Neural cell (in vitro differentiated cells): ENCODE measurements at regions not wholly inside any gene's neighbourhood (a gene's known extent, or its start where the extent isn't known, plus 50 kb on each side); places are given as distances from the start of the nearest gene placed in this dataset.

ENCODE experiments used
- H2AFZ ChIP-seq: fragments of 200-600, 300-800 bp; sonication (generic), shearing (Covaris generic); 2 replicates; pipeline ENCODE4 v1.6.0; 2014; ENCODE audit warnings: low read depth, mild to moderate bottlenecking, antibody characterized with exemption, low read length, moderate library complexity
- H3F3A ChIP-seq: fragments of 200-600 bp; shearing (Covaris generic); 2 replicates; pipeline ENCODE4 v1.6.1; 2016; ENCODE audit warnings: mild to moderate bottlenecking, moderate library complexity, mixed read lengths, antibody characterized with exemption, low read length; ENCODE audit not compliant: insufficient read depth, poor library complexity, severe bottlenecking
- H3K27ac ChIP-seq: fragments of 200-600, 300-800 bp; sonication (generic), shearing (Covaris generic); 2 replicates; pipeline ENCODE4 v1.5.1; 2014; ENCODE audit warnings: mild to moderate bottlenecking, low read length, moderate library complexity
- H3K27me3 ChIP-seq: fragments of 300-800, 200-600 bp; sonication (generic), shearing (Covaris generic); 2 replicates; pipeline ENCODE4 v1.6.0; 2014; ENCODE audit warnings: mild to moderate bottlenecking, low read depth, low read length, moderate library complexity; ENCODE audit not compliant: insufficient read depth
- H3K36me3 ChIP-seq: fragments of 300-800, 200-600 bp; sonication (generic), shearing (Covaris generic); 2 replicates; pipeline ENCODE4 v1.5.1; 2014; ENCODE audit warnings: mild to moderate bottlenecking, antibody characterized with exemption, low read length, moderate library complexity; ENCODE audit not compliant: insufficient read depth
- H3K4me2 ChIP-seq: fragments of 300-800, 200-600 bp; sonication (generic), shearing (Covaris generic); 2 replicates; pipeline ENCODE4 v1.6.0; 2014; ENCODE audit warnings: mild to moderate bottlenecking, low read length
- H3K4me3 ChIP-seq: fragments of 300-800, 200-600 bp; sonication (generic), shearing (Covaris generic); 2 replicates; pipeline ENCODE4 v1.5.1; 2014; ENCODE audit warnings: mild to moderate bottlenecking, low read length, moderate library complexity
- H3K79me2 ChIP-seq: fragments of 200-600 bp; shearing (Covaris generic); replicated peaks from 2 replicates; pipeline ENCODE4 v1.6.0; 2014; ENCODE audit warnings: mild to moderate bottlenecking, low read length, moderate library complexity; ENCODE audit not compliant: insufficient read depth
- H3K9ac ChIP-seq: fragments of 300-800, 200-600 bp; sonication (generic), shearing (Covaris generic); 2 replicates; pipeline ENCODE4 v1.6.1; 2016; ENCODE audit warnings: mild to moderate bottlenecking, low read length, mixed read lengths
- H3K9me2 ChIP-seq: fragments of 200-600 bp; shearing (Covaris generic); 2 replicates; pipeline ENCODE4 v1.6.1; 2016; ENCODE audit warnings: mild to moderate bottlenecking, low read length, mixed read lengths; ENCODE audit not compliant: insufficient read depth
- H3K9me3 ChIP-seq: fragments of 200-600, 300-800 bp; sonication (generic), shearing (Covaris generic); 2 replicates; pipeline ENCODE4 v1.6.1; 2016; ENCODE audit warnings: mild to moderate bottlenecking, mixed run types, low read length, moderate library complexity, mixed read lengths
- H4K20me1 ChIP-seq: fragments of 200-600 bp; shearing (Covaris generic); 2 replicates; pipeline ENCODE4 v1.6.1; 2016; ENCODE audit warnings: mild to moderate bottlenecking, mixed run types; ENCODE audit not compliant: insufficient read depth
- EP300 ChIP-seq: fragments of 450-650 bp; conservative IDR thresholded peaks from 2 replicates; pipeline ENCODE4 v1.6.1; 2014; ENCODE audit warnings: antibody characterized with exemption, mild to moderate bottlenecking, moderate library complexity; ENCODE audit not compliant: poor library complexity, severe bottlenecking
- EZH2 ChIP-seq: fragments of 200-600, 300-800 bp; shearing (Covaris generic), sonication (generic); IDR thresholded peaks from 2 replicates; pipeline ENCODE4 v1.6.1; 2014; ENCODE audit warnings: antibody characterized with exemption, low read length, borderline replicate concordance, mild to moderate bottlenecking; ENCODE audit not compliant: insufficient read depth, poor library complexity, severe bottlenecking
- MXI1 ChIP-seq: fragments of 450-650 bp; conservative IDR thresholded peaks from 2 replicates; pipeline ENCODE4 v1.6.1; 2014; ENCODE audit warnings: antibody characterized with exemption, mild to moderate bottlenecking; ENCODE audit not compliant: poor library complexity, severe bottlenecking
- POLR2AphosphoS5 ChIP-seq: IDR thresholded peaks from 2 replicates; pipeline ENCODE4 v1.6.1; 2012
- RAD21 ChIP-seq: fragments of 450-650 bp; conservative IDR thresholded peaks from 2 replicates; pipeline ENCODE4 v1.6.1; 2014; ENCODE audit warnings: antibody characterized with exemption, mild to moderate bottlenecking, moderate library complexity
- SMC3 ChIP-seq: fragments of 450-650 bp; conservative IDR thresholded peaks from 2 replicates; pipeline ENCODE4 v1.6.1; 2014; ENCODE audit warnings: antibody characterized with exemption, mild to moderate bottlenecking, moderate library complexity; ENCODE audit not compliant: poor library complexity
- TAF1 ChIP-seq: IDR thresholded peaks from 2 replicates; pipeline ENCODE4 v1.6.1; 2012; ENCODE audit warnings: low read depth
- TF ChIP-seq, protein P1 (sequence below): fragments of 450-650 bp; IDR thresholded peaks from 2 replicates; pipeline ENCODE4 v1.5.1; 2014; ENCODE audit warnings: antibody characterized with exemption, mild to moderate bottlenecking, moderate library complexity; ENCODE audit not compliant: poor library complexity, severe bottlenecking
- TF ChIP-seq, protein P2 (sequence below): IDR thresholded peaks from 2 replicates; pipeline ENCODE4 v1.6.1; 2012; ENCODE audit warnings: borderline replicate concordance

DNA sequence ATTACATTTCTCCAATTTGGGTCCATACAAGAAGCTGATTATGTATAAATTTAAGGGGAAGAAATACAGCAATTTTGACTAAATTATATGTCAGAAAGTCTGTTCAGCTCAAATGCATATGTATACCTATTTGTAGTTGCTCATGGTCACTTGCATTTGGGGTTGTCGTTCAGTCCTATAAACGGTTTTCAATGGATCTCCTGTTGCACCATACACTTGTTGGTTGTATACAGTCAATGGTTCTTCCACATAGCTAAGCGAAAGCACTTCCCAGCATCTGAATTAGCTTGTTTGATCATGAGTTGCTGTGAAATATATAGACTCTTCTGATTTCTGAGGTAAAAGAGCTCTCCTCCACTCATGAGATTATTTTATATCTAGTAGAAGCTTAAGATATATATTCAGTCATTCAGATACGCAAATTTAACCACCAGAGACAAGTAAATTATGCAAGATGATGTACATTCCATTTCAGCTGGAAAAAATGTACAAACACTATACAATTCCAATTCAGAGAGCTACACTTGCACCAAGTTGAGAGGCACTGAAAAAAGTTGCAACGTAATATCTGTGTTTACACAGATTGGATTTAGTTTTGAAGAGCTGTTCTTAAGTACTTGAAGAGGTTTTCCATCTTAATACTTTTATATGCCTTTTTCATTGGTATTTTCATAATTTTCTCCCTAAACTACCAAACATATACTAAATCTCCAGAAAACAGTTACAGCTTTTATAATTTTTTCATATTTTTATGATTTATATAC lies 64.4 kb upstream of the POU5F2 start:
- Histone ChIP-seq H3K9ac (no peak overlapping the region), H3K9me3 (no peaks in the 10 kb centered on the region), H3K36me3 (no peaks in the 10 kb centered on the region), H3K79me2 (no peaks in the 10 kb centered on the region), H3F3A (no peaks in the 10 kb centered on the region), H3K9me2 (no peaks in the 10 kb centered on the region), H2AFZ (no peak overlapping the region), H4K20me1 (no peaks in the 10 kb centered on the region), H3K4me2 (no peak overlapping the region), H3K27ac (no peak overlapping the region), H3K4me3 (no peak overlapping the region), H3K27me3 (peaks cover 6% of the 10 kb centered on the region)
- TF ChIP-seq POLR2AphosphoS5 (no peak), RAD21 (no peak), SMC3 (no peak), EP300 (no peak), EZH2 (no peak), MXI1 (no peak)
- TF ChIP-seq, protein P1, sequence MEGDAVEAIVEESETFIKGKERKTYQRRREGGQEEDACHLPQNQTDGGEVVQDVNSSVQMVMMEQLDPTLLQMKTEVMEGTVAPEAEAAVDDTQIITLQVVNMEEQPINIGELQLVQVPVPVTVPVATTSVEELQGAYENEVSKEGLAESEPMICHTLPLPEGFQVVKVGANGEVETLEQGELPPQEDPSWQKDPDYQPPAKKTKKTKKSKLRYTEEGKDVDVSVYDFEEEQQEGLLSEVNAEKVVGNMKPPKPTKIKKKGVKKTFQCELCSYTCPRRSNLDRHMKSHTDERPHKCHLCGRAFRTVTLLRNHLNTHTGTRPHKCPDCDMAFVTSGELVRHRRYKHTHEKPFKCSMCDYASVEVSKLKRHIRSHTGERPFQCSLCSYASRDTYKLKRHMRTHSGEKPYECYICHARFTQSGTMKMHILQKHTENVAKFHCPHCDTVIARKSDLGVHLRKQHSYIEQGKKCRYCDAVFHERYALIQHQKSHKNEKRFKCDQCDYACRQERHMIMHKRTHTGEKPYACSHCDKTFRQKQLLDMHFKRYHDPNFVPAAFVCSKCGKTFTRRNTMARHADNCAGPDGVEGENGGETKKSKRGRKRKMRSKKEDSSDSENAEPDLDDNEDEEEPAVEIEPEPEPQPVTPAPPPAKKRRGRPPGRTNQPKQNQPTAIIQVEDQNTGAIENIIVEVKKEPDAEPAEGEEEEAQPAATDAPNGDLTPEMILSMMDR = no peak
- TF ChIP-seq, protein P2, sequence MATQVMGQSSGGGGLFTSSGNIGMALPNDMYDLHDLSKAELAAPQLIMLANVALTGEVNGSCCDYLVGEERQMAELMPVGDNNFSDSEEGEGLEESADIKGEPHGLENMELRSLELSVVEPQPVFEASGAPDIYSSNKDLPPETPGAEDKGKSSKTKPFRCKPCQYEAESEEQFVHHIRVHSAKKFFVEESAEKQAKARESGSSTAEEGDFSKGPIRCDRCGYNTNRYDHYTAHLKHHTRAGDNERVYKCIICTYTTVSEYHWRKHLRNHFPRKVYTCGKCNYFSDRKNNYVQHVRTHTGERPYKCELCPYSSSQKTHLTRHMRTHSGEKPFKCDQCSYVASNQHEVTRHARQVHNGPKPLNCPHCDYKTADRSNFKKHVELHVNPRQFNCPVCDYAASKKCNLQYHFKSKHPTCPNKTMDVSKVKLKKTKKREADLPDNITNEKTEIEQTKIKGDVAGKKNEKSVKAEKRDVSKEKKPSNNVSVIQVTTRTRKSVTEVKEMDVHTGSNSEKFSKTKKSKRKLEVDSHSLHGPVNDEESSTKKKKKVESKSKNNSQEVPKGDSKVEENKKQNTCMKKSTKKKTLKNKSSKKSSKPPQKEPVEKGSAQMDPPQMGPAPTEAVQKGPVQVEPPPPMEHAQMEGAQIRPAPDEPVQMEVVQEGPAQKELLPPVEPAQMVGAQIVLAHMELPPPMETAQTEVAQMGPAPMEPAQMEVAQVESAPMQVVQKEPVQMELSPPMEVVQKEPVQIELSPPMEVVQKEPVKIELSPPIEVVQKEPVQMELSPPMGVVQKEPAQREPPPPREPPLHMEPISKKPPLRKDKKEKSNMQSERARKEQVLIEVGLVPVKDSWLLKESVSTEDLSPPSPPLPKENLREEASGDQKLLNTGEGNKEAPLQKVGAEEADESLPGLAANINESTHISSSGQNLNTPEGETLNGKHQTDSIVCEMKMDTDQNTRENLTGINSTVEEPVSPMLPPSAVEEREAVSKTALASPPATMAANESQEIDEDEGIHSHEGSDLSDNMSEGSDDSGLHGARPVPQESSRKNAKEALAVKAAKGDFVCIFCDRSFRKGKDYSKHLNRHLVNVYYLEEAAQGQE = no peak

DNA sequence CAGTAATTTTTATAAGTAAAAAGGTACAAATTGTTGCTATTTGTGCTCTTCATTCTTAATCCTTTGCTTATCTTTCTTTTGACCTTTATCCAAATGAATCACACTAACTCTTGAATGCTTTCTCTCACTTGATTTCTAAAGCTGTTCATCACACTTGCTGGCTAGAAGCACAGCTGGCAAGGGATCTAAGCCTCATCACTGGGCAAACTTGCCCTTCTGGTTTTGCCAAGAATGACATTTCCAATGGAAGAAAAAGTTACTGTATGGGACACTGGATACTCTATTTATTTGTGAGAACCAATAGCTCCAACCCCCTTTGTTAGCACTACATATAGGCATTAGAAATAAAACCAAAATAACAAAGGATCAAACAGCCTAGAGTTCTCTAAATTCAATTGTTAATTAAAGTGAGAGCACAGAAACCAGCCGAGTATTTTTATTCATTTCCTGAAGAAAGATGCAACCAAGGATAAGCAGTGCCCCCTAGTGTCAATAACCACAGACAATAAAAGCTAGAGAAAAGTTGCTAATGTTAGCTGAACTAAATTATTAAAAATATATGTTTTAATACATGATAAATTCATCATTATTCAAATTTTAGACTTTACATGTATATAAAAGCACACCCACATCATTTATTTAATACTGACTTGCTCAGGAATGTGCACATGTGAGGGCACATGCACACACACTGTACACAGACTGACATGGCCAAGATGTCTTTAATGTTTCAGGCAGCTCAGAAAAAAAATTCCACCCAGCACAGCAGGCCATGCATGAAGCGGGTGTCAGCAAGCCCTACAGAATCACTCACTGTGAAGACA lies 59.8 kb upstream of the POU5F2 start:
- Histone ChIP-seq H3K9ac (no peak overlapping the region), H3K27me3 (peaks cover 6% of the 10 kb centered on the region), H3K36me3 (no peaks in the 10 kb centered on the region), H3K27ac (no peak overlapping the region), H4K20me1 (no peaks in the 10 kb centered on the region), H3K79me2 (no peaks in the 10 kb centered on the region), H3K9me3 (no peaks in the 10 kb centered on the region), H3K4me2 (no peak overlapping the region), H3K9me2 (no peaks in the 10 kb centered on the region), H3F3A (no peaks in the 10 kb centered on the region), H2AFZ (no peak overlapping the region), H3K4me3 (no peak overlapping the region)
- TF ChIP-seq, protein P1 = peak; percentile 77
- TF ChIP-seq SMC3 (peak; percentile 80), RAD21 (peak; percentile 82), EP300 (no peak), TAF1 (no peak), POLR2AphosphoS5 (no peak), MXI1 (no peak), EZH2 (no peak)
- TF ChIP-seq, protein P2 = no peak
